Heart right ventricle (tissue), 16 donors: ENCODE measurements at regions not wholly inside any gene's neighbourhood (a gene's known extent, or its start where the extent isn't known, plus 50 kb on each side); places are given as distances from the start of the nearest gene placed in this dataset.
A peak's percentile ranks its signal among the peaks of the same experiment; 100 is the strongest.

ENCODE experiments used
- ATAC-seq, 8 donors: fragments of 200-7000 bp; cut with Tn5 transposase; one replicate each; pipeline ENCODE4 v1.9.1; 2020; ENCODE audit warnings: mild to moderate bottlenecking in 8 of 8, moderate library complexity in 8 of 8, moderate number of reproducible peaks in 1 of 8
- DNase-seq, 2 donors: peaks; one replicate each; pipeline ENCODE4 v3.0.0-alpha.2; 2020
- H3K27ac ChIP-seq, 10 donors: fragments of 200-600 bp; sonication (generic) in 2 of 10; one replicate each; pipeline versions ENCODE4 v1.5.0 to v1.8.0; 2020 to 2022; ENCODE audit warnings: mild to moderate bottlenecking in 3 of 10
- H3K27me3 ChIP-seq, 7 donors: fragments of 200-600 bp; one replicate each; pipeline ENCODE4 v1.8.0; 2021 to 2022; ENCODE audit warnings: mild to moderate bottlenecking in 2 of 7
- H3K36me3 ChIP-seq, 9 donors: fragments of 200-600 bp; sonication (generic) in 1 of 9; one replicate each; pipeline versions ENCODE4 v1.5.0 to v1.8.0; 2020 to 2022; ENCODE audit warnings: mild to moderate bottlenecking in 2 of 9
- H3K4me1 ChIP-seq, 9 donors: fragments of 200-600 bp; sonication (generic) in 1 of 9; one replicate each; pipeline versions ENCODE4 v1.5.0 to v1.8.0; 2020 to 2022; ENCODE audit warnings: mild to moderate bottlenecking in 4 of 9
- H3K4me3 ChIP-seq, 10 donors: fragments of 200-600 bp; sonication (generic) in 2 of 10; one replicate each; pipeline versions ENCODE4 v1.5.0 to v1.8.0; 2020 to 2022; ENCODE audit warnings: mild to moderate bottlenecking in 7 of 10, moderate library complexity in 2 of 10
- H3K9me3 ChIP-seq, 11 donors: fragments of 200-600 bp in 10 of 11; sonication (generic) in 2 of 11; one replicate each; pipeline versions ENCODE4 v1.5.0 to v1.8.0; 2013 to 2022; ENCODE audit warnings: mild to moderate bottlenecking in 2 of 11, control low read depth in 1 of 11, moderate library complexity in 1 of 11
- CTCF ChIP-seq, 9 donors: fragments of 200-600 bp; sonication (generic) in 2 of 9; IDR thresholded peaks; one replicate each; pipeline versions ENCODE4 v1.5.0 to v1.8.0; 2021 to 2022; ENCODE audit warnings: antibody characterized with exemption in 9 of 9, mild to moderate bottlenecking in 5 of 9, moderate library complexity in 1 of 9
- WGBS, 2 donors: extraction: QIAGEN DNeasy Blood & Tissue Kit; methylation state at CpG; one replicate each; pipeline ENCODE4 v1.1.7; 2013; ENCODE audit warnings: inconsistent platforms in 1 of 2; 5-methylcytosine and 5-hydroxymethylcytosine counted together
- intact Hi-C, 10 donors: fragments of 100-400 bp; cut with DNase I; formaldehyde crosslinking; loops; one replicate each; pipeline versions ENCODE4 v1.11.1 to v1.14.2; 2022
- donor health status: Arrhythmogenic right ventricular cardiomyopathy.
- donor health status: ischemic (EF 13 %, LVEDD 7.1; RV severe dilation, severe dysfunction).
- donor health status: healthy with polysubstance abuse.
- donor health status: DM: no; HTN: yes; CAD: no.
- donor health status: DM: no; HTN: no; CAD: no.
- donor health status: ischemic (EF 25% LVEDD 6.9; RV normal size, moderate dysfunction).
- donor health status: ischemic (EF 25% LVEDD 5.7; RV mildly dilated, moderate dysfunction).
- donor health status: healthy.
- donor health status: DM: yes; HTN: yes; CAD: no.
- donor health status: Ischemic cardiomyopathy.
- donor health status: ischemic (EF 35%, LVEDD 5.7; RV mildly dilated, moderate dysfunction).
- donor health status: nonischemic (EF 11% LVEDD 7.7; RV severe dilation, severe dysfunction).
- donor health status: DM: yes; HTN: yes; CAD: no.
- donor health status: PGD.
- donor health status: ischemic (EF 29% LVEDD 5.4; RV normal size, mild dysfunction).
- donor health status: nonischemic (EF 23%, LVEDD 6.1; RV moderate dilation, normal function).

- Histone ChIP-seq H3K36me3 (no peaks in the 10 kb centered on the region), H3K27me3 (no peaks in the 10 kb centered on the region), H3K9me3 (peaks cover 0 to 6% (median 0%) of the 10 kb centered on the region in 11 donors), H3K4me1 (peaks cover 0 to 7% (median 0%) of the 10 kb centered on the region in 9 donors), H3K27ac (no peak overlapping the region), H3K4me3 (no peak overlapping the region)
- WGBS, 2 donors: 85 to 86% methylated on average over 15 of the region's 15 CpGs
- intact Hi-C loops: no loop called here
- no peak for DNase-seq
- no peak for TF ChIP-seq CTCF (IDR thresholded peaks at IDR 0.05)
- ATAC-seq: peak in 6 of 8 donors; percentile 60 to 87 (median 84)
Measured at GRCh38 chr2:8566774-8567468, 114.9 kb upstream of the ID2 start.

GRCh38 chr2:8567469-8568260 is 114.2 kb upstream of the ID2 start:
- no peak for DNase-seq
- peak in 1 of 8 donors; percentile 10 for ATAC-seq

GRCh38 chr2:8568543-8569302 is 113.1 kb upstream of the ID2 start:
- no peak overlapping the region for H3K4me3 ChIP-seq
- intact Hi-C loops: no loop called here
- H3K27me3 ChIP-seq: no peaks in the 10 kb centered on the region
- TF ChIP-seq CTCF (IDR thresholded peaks at IDR 0.05): no peak
- peaks cover 0 to 7% (median 0%) of the 10 kb centered on the region in 9 donors for H3K4me1 ChIP-seq
- H3K9me3 ChIP-seq: no peaks in the 10 kb centered on the region
- H3K27ac ChIP-seq: no peak overlapping the region
- WGBS, 2 donors: 84 to 88% methylated on average over 12 of the region's 12 CpGs
- ATAC-seq (no peak), DNase-seq (no peak)
- H3K36me3 ChIP-seq: no peaks in the 10 kb centered on the region

More at GRCh38 chr2:8567469-8568260, 114.2 kb upstream of the ID2 start:
- no peak for TF ChIP-seq CTCF (IDR thresholded peaks at IDR 0.05)
- peaks cover 0 to 7% (median 0%) of the 10 kb centered on the region in 9 donors for H3K4me1 ChIP-seq
- no peak overlapping the region for H3K27ac ChIP-seq
- H3K36me3 ChIP-seq: no peaks in the 10 kb centered on the region
- 91 to 92% methylated on average over 15 of the region's 15 CpGs for WGBS, 2 donors
- H3K9me3 ChIP-seq: no peaks in the 10 kb centered on the region
- intact Hi-C loops: no loop called here
- no peaks in the 10 kb centered on the region for H3K27me3 ChIP-seq
- H3K4me3 ChIP-seq: no peak overlapping the region

GRCh38 chr2:8569332-8569930 is 112.4 kb upstream of the ID2 start:
- Histone ChIP-seq H3K4me1 (peaks cover 0 to 7% (median 0%) of the 10 kb centered on the region in 9 donors), H3K9me3 (no peaks in the 10 kb centered on the region), H3K27ac (no peak overlapping the region), H3K27me3 (no peaks in the 10 kb centered on the region), H3K36me3 (no peaks in the 10 kb centered on the region), H3K4me3 (no peak overlapping the region)
- intact Hi-C loops: no loop called here
- 87% methylated on average over 11 of the region's 11 CpGs for WGBS, 2 donors
- no peak for ATAC-seq
- TF ChIP-seq CTCF (IDR thresholded peaks at IDR 0.05): no peak
- DNase-seq: no peak
